HCT116 (cell line): ENCODE measurements at regions not wholly inside any gene's neighbourhood (a gene's known extent, or its start where the extent isn't known, plus 50 kb on each side); places are given as distances from the start of the nearest gene placed in this dataset.

Experiments
- ATAC-seq: fragments of 200-7000 bp; cut with Tn5 transposase; 2 replicates; pipeline ENCODE4 v1.9.1; 2020; ENCODE audit warnings: mild to moderate bottlenecking, moderate library complexity
- BruUV-seq: library from RNA; stranded (reverse); fragments of 400-500 nt; replicated peaks from 2 replicates; lab custom pipeline; 2021; lab: Mats Ljungman, UMichigan
- CTCF ChIA-PET: fragments of 300-600 bp; sonication (Branson Sonifier 250); formaldehyde crosslinking; loops from one replicate; lab custom pipeline; 2021; ENCODE audit warnings: antibody characterized with exemption; lab: Charles Lee
- POLR2A ChIA-PET: fragments of 300-600, 350-600 bp; sonication (Branson Sonifier 250); formaldehyde crosslinking; loops from one replicate; lab custom pipeline; 2021; ENCODE audit warnings: antibody characterized with exemption; lab: Charles Lee
- RAD21 ChIA-PET, 2 experiments: fragments of 300-600 bp; sonication (Branson Sonifier 250); formaldehyde crosslinking; loops; one replicate each; lab custom pipeline; 2023; ENCODE audit warnings: low total read pairs in 2 of 2; ENCODE audit not compliant: uncharacterized antibody in 2 of 2, unreplicated experiment in 2 of 2, low non-redundant PET in 1 of 2; lab: Charles Lee
- DNase-seq: peaks from one replicate; pipeline ENCODE4 v3.0.0-alpha.2; 2010; ENCODE audit warnings: low read depth, low spot score
- H2AFZ ChIP-seq: fragments of 200-600 bp; shearing (Covaris generic), sonication (generic); 2 replicates; pipeline ENCODE4 v1.6.1; 2017; ENCODE audit warnings: low read depth, mixed run types, mixed read lengths, antibody characterized with exemption, low read length; ENCODE audit not compliant: poor library complexity, severe bottlenecking
- H3K27ac ChIP-seq: 2 replicates; pipeline ENCODE4 v1.5.1; 2012; ENCODE audit warnings: low read depth, low read length
- H3K27me3 ChIP-seq: fragments of 200-600 bp; sonication (generic); 2 replicates; pipeline ENCODE4 v1.6.1; 2016; ENCODE audit warnings: mixed run types, low read length, mixed read lengths; ENCODE audit not compliant: insufficient read depth
- H3K36me3 ChIP-seq, 2 experiments: fragments of 200-500 bp in 1 of 2; fragments of 200-600 bp in 1 of 2; sonication (Bioruptor generic) in 1 of 2; sonication (generic) in 1 of 2; 2 replicates each; pipeline versions ENCODE4 v1.5.1 to v1.6.1; 2014 to 2016; ENCODE audit warnings: low read length in 2 of 2, inconsistent platforms in 1 of 2, mixed read lengths in 1 of 2, mixed run types in 1 of 2; ENCODE audit not compliant: insufficient read depth in 2 of 2, control insufficient read depth in 1 of 2
- H3K4me1 ChIP-seq, 2 experiments: fragments of 200-600 bp in 1 of 2; sonication (generic) in 1 of 2; 2 replicates each; pipeline versions ENCODE4 v1.5.1 to v1.6.1; 2012 to 2017; ENCODE audit warnings: low read length in 2 of 2, inconsistent platforms in 1 of 2, mild to moderate bottlenecking in 1 of 2, mixed read lengths in 1 of 2, mixed run types in 1 of 2, moderate library complexity in 1 of 2; ENCODE audit not compliant: insufficient read depth in 2 of 2, control insufficient read depth in 1 of 2
- H3K4me2 ChIP-seq: fragments of 200-600 bp; sonication (generic); 2 replicates; pipeline ENCODE4 v1.6.1; 2017; ENCODE audit warnings: mixed run types, low read length, mixed read lengths
- H3K4me3 ChIP-seq, 2 experiments: fragments of 200-600 bp in 1 of 2; sonication (generic) in 1 of 2; replicated peaks in 1 of 2; 2 replicates each; pipeline ENCODE4 v1.5.1; 2011 to 2016; ENCODE audit warnings: low read length in 2 of 2, control low read depth in 1 of 2, low read depth in 1 of 2, mild to moderate bottlenecking in 1 of 2, mixed read lengths in 1 of 2, mixed run types in 1 of 2
- H3K79me2 ChIP-seq: fragments of 200-600 bp; sonication (generic); 2 replicates; pipeline ENCODE4 v1.6.1; 2017; ENCODE audit warnings: mild to moderate bottlenecking, mixed run types, low read length, moderate library complexity, mixed read lengths; ENCODE audit not compliant: insufficient read depth
- H3K9ac ChIP-seq: fragments of 200-600 bp; sonication (generic); 2 replicates; pipeline ENCODE4 v1.6.1; 2016; ENCODE audit warnings: low read length, mixed read lengths
- H3K9me2 ChIP-seq: fragments of 200-600 bp; sonication (generic), shearing (Covaris generic); 2 replicates; pipeline ENCODE4 v1.6.1; 2017; ENCODE audit warnings: mixed run types, mild to moderate bottlenecking, moderate library complexity; ENCODE audit not compliant: insufficient read depth
- H3K9me3 ChIP-seq, 2 experiments: fragments of 200-500 bp in 1 of 2; fragments of 200-600 bp in 1 of 2; sonication (Bioruptor generic) in 1 of 2; sonication (generic) in 1 of 2; 2 replicates each; pipeline ENCODE4 v1.6.1; 2014 to 2017; ENCODE audit warnings: low read length in 2 of 2, mixed read lengths in 2 of 2, inconsistent platforms in 1 of 2, low read depth in 1 of 2, mild to moderate bottlenecking in 1 of 2, mixed run types in 1 of 2, moderate library complexity in 1 of 2; ENCODE audit not compliant: control insufficient read depth in 1 of 2, insufficient read depth in 1 of 2
- H4K20me1 ChIP-seq: fragments of 200-600 bp; sonication (generic), shearing (Covaris generic); 2 replicates; pipeline ENCODE4 v1.6.1; 2017; ENCODE audit warnings: mixed run types, mild to moderate bottlenecking, moderate library complexity; ENCODE audit not compliant: insufficient read depth
- CBX3 ChIP-seq: IDR thresholded peaks from 2 replicates; pipeline ENCODE4 v1.6.1; 2012; ENCODE audit warnings: low read depth
- REST ChIP-seq: IDR thresholded peaks from 2 replicates; pipeline ENCODE4 v1.6.1; 2012; ENCODE audit warnings: low read depth
- SP1 ChIP-seq: IDR thresholded peaks from 2 replicates; pipeline ENCODE4 v1.6.1; 2012; ENCODE audit warnings: low read depth
- TCF7L2 ChIP-seq: IDR thresholded peaks from 2 replicates; pipeline ENCODE4 v1.7.0; 2011; ENCODE audit warnings: borderline replicate concordance, inconsistent platforms; ENCODE audit not compliant: insufficient read depth, insufficient read length; ENCODE audit errors: extremely low read depth
- YY1 ChIP-seq: IDR thresholded peaks from 2 replicates; pipeline ENCODE4 v1.6.1; 2011; ENCODE audit warnings: low read length, low read depth, moderate library complexity, mild to moderate bottlenecking; ENCODE audit not compliant: insufficient replicate concordance; ENCODE audit errors: extremely low read depth
- intact Hi-C: fragments of 100-400 bp; cut with micrococcal nuclease; formaldehyde crosslinking; loops from 2 replicates; pipeline ENCODE4 v1.10.0; 2022

DNA sequence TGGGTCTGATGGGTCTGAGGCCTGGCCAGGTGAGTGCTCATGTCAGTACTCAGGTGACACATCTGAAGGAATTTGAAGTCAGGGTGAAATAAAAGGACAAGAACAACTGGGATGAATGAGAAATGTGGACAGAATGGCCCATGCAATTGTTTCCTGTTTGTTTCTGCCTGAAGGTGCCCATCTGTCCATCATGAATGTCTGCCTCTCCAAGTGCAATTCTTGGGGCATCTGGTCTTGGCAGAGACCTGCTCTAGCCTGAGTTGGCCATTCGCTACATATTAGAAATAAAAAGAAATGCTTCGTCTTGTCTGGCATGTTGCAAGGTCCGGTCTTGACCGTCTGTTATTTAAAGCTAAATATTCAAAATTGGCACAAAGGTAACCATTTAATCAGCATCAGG is 142.0 kb upstream of the AGBL1 start:
- H4K20me1 ChIP-seq, result no peaks in the 10 kb centered on the region
- DNase-seq (no peak), ATAC-seq (no peak)
- no peaks in the 10 kb centered on the region for H3K4me1 ChIP-seq
- ChIA-PET RAD21 (no interaction called here), POLR2A (no interaction called here), CTCF (no interaction called here)
- no peaks in the 10 kb centered on the region for H3K79me2 ChIP-seq
- H2AFZ ChIP-seq, result no peak overlapping the region
- no peak overlapping the region for H3K9ac ChIP-seq
- no peaks in the 10 kb centered on the region for H3K9me2 ChIP-seq
- no peak for TF ChIP-seq TCF7L2
- TF ChIP-seq SP1, result no peak
- no peak for TF ChIP-seq REST
- no peak for TF ChIP-seq CBX3
- TF ChIP-seq YY1, result no peak
- H3K27ac ChIP-seq, result no peak overlapping the region
- H3K4me3 ChIP-seq, result no peak overlapping the region
- intact Hi-C loops, result loop anchor here (10.0 kb wide), 1 partner anchor 323 kb away; no protein-coding TSS in a partner anchor
- H3K36me3 ChIP-seq, result no peaks in the 10 kb centered on the region
- H3K9me3 ChIP-seq, result no peaks in the 10 kb centered on the region
- H3K4me2 ChIP-seq, result no peak overlapping the region
- H3K27me3 ChIP-seq, result peaks cover 7% of the 10 kb centered on the region; the same call in 1 of the 2 replicates
- no TSS peak for BruUV-seq
